Ovary (tissue), 3 donors: ENCODE measurements at regions not wholly inside any gene's neighbourhood (a gene's known extent, or its start where the extent isn't known, plus 50 kb on each side); places are given as distances from the start of the nearest gene placed in this dataset.

Experiments
- EP300 ChIP-seq: sonication (generic); formaldehyde crosslinking; IDR thresholded peaks from one replicate; pipeline ENCODE4 v1.6.1; 2017; ENCODE audit warnings: antibody characterized with exemption
- POLR2A ChIP-seq: fragments of 450-650 bp; IDR thresholded peaks from one replicate; pipeline ENCODE4 v1.6.1; 2017; ENCODE audit warnings: antibody characterized with exemption, mild to moderate bottlenecking, moderate library complexity
- TF ChIP-seq, protein P1 (sequence below), 3 donors: fragments of 450-650 bp in 2 of 3; fragments of 200-600 bp in 1 of 3; IDR thresholded peaks; one replicate each; pipeline versions ENCODE4 v1.5.1 to v1.8.0; 2016 to 2022; ENCODE audit warnings: antibody characterized with exemption in 3 of 3, mild to moderate bottlenecking in 1 of 3
- donor health status: DM: no; HTN: no; CAD: no.

DNA sequence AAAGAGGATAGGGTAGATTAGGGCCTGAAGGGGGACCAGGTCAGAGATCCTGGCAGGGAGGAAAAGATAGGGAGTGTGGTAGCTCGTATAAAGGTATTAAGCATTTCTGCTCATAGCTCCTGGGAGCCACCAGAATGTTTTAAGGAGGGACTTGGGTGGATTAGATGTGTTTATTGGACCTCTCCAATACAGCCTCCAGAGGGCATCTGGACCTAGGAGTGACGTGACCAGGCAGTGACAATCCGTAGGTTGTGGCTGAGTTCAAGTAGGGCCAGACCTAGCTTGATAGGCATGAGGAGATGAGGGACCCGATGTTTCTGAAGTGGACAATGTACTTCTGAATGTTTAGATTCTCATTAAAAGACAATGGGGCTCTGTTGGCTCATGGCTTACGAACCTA is 435.2 kb downstream of the MCTP2 start:
- TF ChIP-seq, protein P1, sequence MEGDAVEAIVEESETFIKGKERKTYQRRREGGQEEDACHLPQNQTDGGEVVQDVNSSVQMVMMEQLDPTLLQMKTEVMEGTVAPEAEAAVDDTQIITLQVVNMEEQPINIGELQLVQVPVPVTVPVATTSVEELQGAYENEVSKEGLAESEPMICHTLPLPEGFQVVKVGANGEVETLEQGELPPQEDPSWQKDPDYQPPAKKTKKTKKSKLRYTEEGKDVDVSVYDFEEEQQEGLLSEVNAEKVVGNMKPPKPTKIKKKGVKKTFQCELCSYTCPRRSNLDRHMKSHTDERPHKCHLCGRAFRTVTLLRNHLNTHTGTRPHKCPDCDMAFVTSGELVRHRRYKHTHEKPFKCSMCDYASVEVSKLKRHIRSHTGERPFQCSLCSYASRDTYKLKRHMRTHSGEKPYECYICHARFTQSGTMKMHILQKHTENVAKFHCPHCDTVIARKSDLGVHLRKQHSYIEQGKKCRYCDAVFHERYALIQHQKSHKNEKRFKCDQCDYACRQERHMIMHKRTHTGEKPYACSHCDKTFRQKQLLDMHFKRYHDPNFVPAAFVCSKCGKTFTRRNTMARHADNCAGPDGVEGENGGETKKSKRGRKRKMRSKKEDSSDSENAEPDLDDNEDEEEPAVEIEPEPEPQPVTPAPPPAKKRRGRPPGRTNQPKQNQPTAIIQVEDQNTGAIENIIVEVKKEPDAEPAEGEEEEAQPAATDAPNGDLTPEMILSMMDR (IDR thresholded peaks at IDR 0.05), result no peak
- TF ChIP-seq POLR2A, result no peak
- no peak for TF ChIP-seq EP300
